NCI-H774 (cell line): ENCODE measurements at regions not wholly inside any gene's neighbourhood (a gene's known extent, or its start where the extent isn't known, plus 50 kb on each side); places are given as distances from the start of the nearest gene placed in this dataset.

ENCODE experiments used
- DNase-seq: peaks from one replicate; lab custom pipeline; 2025; lab: John Stamatoyannopoulos, UW

DNA sequence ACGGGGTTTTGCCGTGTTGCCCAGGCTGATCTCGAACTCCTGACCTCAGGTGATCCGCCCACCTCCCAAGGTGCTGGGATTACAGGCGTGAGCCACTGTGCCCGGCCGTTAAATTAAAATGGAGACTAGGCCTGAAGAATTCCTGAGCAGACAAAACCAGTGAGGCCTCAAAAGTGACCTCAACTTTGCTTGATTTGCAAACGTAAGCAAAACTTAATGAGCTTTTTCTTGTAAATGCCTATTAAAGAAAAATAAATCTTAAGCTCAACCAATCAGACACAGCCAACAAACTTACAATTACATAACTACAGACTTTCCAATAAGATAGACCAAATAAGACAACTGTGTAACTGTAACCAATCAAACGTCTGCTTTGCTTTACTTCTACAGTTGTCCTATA lies 111.3 kb upstream of the SEMA6A start:
- no peak for DNase-seq

DNA sequence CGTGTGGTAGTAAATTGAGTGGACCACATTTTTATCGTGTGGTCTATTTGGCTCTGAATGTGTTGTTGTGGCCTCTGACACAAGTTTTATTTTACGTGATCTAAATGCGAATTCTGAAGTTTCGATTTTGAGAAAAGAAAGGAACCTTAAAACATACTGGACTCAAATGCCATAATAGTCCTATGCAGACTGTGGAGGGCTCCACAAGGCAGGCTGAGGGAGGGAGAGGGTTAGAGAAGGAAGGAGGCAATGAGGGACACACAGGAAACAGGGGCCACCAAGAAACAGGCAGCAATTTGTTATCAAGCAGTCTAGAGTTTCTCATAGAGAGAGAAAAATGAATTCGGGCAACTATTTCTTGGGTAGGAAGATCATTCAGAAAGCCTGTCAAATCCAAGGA lies 110.4 kb upstream of the SEMA6A start:
- DNase-seq, result no peak

GRCh38 chr5:116681334-116682013 lies 106.9 kb upstream of the SEMA6A start:
- no peak for DNase-seq

- DNase-seq, result no peak
These were observed 100.9 kb upstream of the SEMA6A start for GRCh38 chr5:116675626-116675910.

- DNase-seq, result no peak
These were observed 100.4 kb upstream of the SEMA6A start for GRCh38 chr5:116674881-116675625.

GRCh38 chr5:116673453-116673852 lies 98.8 kb upstream of the SEMA6A start:
- no peak for DNase-seq

DNA sequence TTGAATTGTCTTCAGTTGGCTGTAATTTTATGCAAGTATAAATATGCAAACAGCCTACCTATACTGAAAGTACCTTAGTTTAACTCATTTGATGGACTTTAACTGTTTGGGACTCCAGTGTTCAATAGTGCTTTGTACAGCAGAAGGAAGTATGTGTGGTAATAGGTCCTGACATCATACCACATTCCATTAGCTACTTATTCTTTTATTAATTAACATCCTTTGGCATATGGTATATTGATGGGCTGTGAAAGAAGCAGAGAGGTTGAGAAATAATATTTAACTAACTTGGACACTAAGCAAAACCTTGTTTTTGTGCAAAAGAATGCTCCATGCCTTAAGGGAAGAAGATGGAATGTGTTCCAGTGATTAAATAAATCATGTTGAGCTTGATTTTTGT lies 97.6 kb upstream of the SEMA6A start:
- no peak for DNase-seq

DNA sequence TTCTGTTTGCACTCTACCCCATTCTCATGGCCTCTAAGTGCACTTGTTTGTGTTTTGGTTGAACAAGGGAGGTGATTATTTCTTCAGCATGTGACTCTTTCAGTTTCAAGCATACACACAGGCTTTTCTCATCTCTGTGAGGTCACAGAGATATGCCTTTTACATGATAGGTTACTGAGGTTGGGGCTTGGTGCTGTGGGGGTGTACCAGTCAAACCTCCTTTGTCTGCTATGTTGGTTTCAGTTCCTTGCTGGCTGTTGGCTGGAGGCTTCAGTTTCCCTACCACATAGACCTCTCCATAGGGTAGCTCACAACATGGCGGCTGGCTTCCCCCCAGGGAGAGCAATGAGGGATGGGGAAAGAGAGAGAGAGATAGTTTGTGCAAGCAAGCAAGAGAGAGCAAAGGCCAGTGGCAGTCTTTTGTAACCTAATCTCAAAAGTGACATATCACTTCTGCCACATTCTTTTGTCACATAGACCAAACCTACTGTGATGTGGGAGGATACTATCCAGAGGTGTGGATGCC lies 96.7 kb upstream of the SEMA6A start:
- DNase-seq, result no peak

- no peak for DNase-seq
These were observed 94.8 kb upstream of the SEMA6A start for GRCh38 chr5:116669261-116670031.

- no peak for DNase-seq
These were observed 93.8 kb upstream of the SEMA6A start for GRCh38 chr5:116668390-116668789.

DNA sequence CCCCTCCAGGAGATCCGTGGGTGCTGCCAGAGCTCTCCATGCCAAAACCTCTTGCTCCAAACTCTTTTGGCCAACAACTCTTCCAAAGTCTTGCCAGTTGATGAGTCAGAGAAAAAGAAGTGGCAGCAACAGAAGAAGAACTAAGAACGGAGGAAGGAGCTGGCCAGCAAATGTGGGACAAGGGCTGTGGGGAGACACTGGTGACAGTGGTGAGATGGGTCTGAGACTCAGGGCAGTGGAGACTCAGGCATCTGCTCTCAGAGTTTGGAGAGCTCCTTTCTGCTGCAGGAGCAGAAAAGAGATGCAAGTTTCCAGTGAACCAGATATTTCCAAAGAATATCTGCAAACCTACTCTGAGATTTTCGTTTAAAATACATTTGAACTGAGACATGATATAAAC lies 92.3 kb upstream of the SEMA6A start:
- DNase-seq, result no peak

GRCh38 chr5:116664988-116665387 lies 90.4 kb upstream of the SEMA6A start:
- no peak for DNase-seq

DNA sequence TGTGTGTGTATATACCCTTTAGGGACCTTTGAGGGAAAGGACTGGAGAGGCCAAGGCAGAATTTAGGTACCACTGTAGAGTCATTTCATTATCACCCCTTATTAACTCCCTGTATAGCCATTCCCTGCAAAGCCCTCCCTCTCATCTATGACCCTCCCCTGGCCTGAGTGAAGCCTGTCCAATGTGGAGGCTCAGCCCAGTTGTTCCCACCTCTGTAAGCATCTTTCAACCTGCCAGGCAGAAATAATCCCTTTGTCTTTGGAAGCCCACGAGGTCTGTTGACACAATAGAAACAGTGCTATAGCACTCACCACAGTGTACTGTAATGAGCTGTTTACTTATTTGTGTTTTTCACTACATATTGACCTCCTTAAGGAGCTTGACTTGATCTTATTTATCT lies 88.5 kb upstream of the SEMA6A start:
- DNase-seq, result no peak

DNA sequence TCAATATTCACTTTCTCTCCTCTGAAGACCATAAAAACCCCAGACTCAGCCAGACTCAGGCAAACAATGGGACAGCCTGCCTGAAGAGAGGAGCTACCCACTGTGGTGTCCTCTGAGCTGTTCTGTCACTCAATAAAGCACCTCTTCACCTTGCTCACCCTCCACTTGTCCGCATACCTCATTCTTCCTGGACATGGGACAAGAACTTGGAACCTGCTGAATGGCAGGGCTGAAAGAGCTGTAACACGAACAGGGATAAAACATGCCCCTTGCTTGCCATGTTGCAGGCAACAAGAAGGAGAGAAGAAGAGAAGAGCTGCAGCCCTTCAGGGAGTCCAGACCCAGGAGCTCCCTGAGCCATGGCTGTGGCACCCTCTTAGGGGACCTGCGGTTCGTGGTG lies 86.8 kb upstream of the SEMA6A start:
- no peak for DNase-seq

- no peak for DNase-seq
These were observed 86.3 kb upstream of the SEMA6A start for GRCh38 chr5:116660929-116661328.

DNA sequence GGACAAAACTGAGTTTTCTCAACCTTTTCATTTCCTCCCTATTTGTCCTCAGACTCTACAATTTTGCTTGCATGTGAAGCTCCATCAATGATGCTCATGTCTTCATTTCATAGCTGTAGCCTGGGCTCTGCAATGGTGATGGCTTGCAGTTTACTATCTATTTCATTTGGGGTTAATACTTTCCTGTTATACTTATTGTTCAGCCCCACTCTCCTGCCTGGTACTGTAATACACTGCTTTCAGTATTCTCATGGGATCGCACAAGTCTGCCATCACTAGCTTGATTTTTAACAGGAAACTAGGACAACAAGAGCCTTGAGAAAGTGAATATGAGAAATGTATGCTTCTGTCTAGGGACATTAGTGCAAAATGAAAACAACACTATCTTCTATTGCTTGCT lies 84.2 kb upstream of the SEMA6A start:
- no peak for DNase-seq

DNA sequence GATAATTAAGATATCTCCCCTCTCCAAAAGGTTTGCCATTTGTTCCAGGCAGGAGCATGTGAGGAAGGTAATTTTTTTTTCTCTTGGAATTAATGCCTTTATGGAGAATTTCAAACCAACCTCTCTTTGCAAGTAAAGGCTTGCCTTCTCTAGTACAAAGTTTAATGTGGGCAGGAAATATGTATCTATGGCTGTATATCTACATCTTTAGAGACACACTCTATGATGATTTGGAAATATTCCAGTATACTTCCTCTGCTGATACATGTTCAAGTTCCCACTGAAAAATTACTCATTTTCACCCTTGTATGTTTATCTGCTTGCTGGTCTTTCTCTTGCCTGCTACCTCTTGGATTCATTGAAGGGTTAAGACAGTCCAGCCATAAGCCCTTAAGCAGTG lies 83.5 kb upstream of the SEMA6A start:
- DNase-seq, result no peak

- DNase-seq, result no peak
These were observed 80.8 kb upstream of the SEMA6A start for GRCh38 chr5:116655431-116655830.

DNA sequence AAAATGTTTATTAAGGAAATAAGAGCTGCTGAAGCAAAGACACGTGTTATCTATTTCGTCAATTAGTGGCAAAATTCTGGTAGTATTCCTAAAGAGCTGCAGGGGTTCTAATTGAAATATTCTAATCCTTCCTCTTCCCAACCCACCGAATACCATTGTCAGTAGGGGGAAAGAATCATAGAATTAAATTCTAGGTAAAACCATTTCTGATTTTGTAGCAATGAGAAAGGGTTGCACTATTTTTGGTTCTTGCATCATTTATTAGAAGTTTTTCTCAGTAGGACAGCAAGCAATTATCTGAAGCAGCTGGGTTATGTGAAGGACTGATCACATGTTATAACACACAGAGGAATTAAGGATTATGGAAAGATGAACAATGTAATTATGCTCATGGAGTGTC lies 80.3 kb upstream of the SEMA6A start:
- DNase-seq, result no peak

DNA sequence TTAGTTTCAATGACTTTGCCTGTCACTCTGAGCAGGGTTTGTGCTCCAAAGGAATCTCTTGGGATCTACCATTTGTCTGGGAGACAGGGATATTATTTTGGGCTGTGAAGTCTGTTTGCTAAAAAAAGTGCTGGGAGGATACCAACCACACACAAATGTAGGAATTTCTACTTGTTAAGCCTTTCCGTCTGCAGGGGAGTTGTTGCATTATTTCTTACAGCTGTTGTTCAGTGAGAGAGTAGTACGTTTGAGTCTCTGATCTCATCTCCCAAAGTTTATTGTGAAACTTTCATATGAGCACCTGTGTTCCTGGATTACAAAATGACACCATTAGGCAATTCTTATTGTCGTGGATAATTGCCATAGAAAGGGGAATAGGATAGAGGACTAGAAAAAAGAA lies 78.3 kb upstream of the SEMA6A start:
- no peak for DNase-seq

DNA sequence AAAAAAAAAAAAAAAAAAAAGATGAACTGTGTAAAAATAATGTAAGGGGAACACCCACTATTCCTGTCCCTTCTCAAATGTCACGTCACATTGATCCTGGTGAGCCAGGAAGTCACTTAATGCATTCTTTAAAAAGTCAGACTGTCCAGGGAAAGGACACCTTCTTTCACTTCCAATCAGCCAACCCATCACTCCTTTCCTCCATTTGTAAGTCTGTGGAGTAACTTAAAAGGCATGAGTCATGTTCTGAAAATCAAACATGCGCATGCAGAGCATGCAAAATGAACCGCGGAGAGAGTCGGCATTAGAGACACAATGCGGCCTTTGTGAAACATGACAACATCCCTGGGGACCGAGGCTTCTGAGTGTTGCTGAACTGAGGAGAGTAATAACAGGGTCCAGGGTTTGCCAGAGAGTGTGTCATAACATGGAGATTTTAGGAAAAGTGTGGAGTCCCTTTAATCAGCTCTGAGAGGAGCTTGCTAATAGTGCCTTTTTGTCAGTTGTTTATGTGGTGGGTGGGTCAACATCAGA lies 77.6 kb upstream of the SEMA6A start:
- no peak for DNase-seq

GRCh38 chr5:116651653-116652052 lies 77.0 kb upstream of the SEMA6A start:
- DNase-seq, result no peak

- DNase-seq, result no peak
These were observed 76.3 kb upstream of the SEMA6A start for GRCh38 chr5:116650964-116651363.
